ENCODE measurements at regions not wholly inside any gene's neighbourhood (a gene's known extent, or its start where the extent isn't known, plus 50 kb on each side); places are given as distances from the start of the nearest gene placed in this dataset.

GRCh38 chr2:234438305-234438977, 58.4 kb downstream of the ARL4C start:
- H3K36me3 ChIP-seq (ENCODE audit: insufficient read depth, insufficient read length, low read length), result no peaks in the 10 kb centered on the region
- no peak for DNase-seq (ENCODE audit: low read depth, low spot score)
- H3K9me3 ChIP-seq (ENCODE audit: insufficient read depth, low read length), result no peaks in the 10 kb centered on the region
- H3K4me1 ChIP-seq (ENCODE audit: insufficient read depth, insufficient read length), result peaks cover 3% of the 10 kb centered on the region
- no peak overlapping the region for H3K4me3 ChIP-seq (ENCODE audit: insufficient read length, low read depth)
- no peaks in the 10 kb centered on the region for H3K27me3 ChIP-seq (ENCODE audit: insufficient read depth, insufficient read length)
- no peak for TF ChIP-seq ZNF274 (IDR thresholded peaks at IDR 0.05; ENCODE audit: low read depth, low read length)
- no peak for TF ChIP-seq SUZ12 (IDR thresholded peaks at IDR 0.05; ENCODE audit: extremely low read depth, insufficient read depth, insufficient read length)
- TF ChIP-seq YY1 (IDR thresholded peaks at IDR 0.05; ENCODE audit: insufficient read depth, insufficient read length), result no peak
- no peak overlapping the region for H3K9ac ChIP-seq (ENCODE audit: insufficient read length, low read depth)

GRCh38 chr2:234437642-234438304, 59.1 kb downstream of the ARL4C start:
- Histone ChIP-seq H3K4me1 (ENCODE audit: insufficient read depth, insufficient read length) (peaks cover 3% of the 10 kb centered on the region), H3K9ac (ENCODE audit: insufficient read length, low read depth) (no peak overlapping the region)

GRCh38 chr2:234436482-234436837, 60.4 kb downstream of the ARL4C start:
- Histone ChIP-seq H3K36me3 (ENCODE audit: insufficient read depth, insufficient read length, low read length) (no peaks in the 10 kb centered on the region), H3K9me3 (ENCODE audit: insufficient read depth, low read length) (no peaks in the 10 kb centered on the region), H3K27me3 (ENCODE audit: insufficient read depth, insufficient read length) (no peaks in the 10 kb centered on the region), H3K9ac (ENCODE audit: insufficient read length, low read depth) (no peak overlapping the region), H3K4me3 (ENCODE audit: insufficient read length, low read depth) (no peak overlapping the region), H3K4me1 (ENCODE audit: insufficient read depth, insufficient read length) (peaks cover 3% of the 10 kb centered on the region)
- TF ChIP-seq YY1 (IDR thresholded peaks at IDR 0.05; ENCODE audit: insufficient read depth, insufficient read length) (no peak), SUZ12 (IDR thresholded peaks at IDR 0.05; ENCODE audit: extremely low read depth, insufficient read depth, insufficient read length) (no peak), ZNF274 (IDR thresholded peaks at IDR 0.05; ENCODE audit: low read depth, low read length) (no peak)
- no peak for DNase-seq (ENCODE audit: low read depth, low spot score)

More at GRCh38 chr2:234437642-234438304, 59.1 kb downstream of the ARL4C start:
- H3K36me3 ChIP-seq (ENCODE audit: insufficient read depth, insufficient read length, low read length), result no peaks in the 10 kb centered on the region
- no peaks in the 10 kb centered on the region for H3K27me3 ChIP-seq (ENCODE audit: insufficient read depth, insufficient read length)
- no peak for DNase-seq (ENCODE audit: low read depth, low spot score)
- H3K9me3 ChIP-seq (ENCODE audit: insufficient read depth, low read length), result no peaks in the 10 kb centered on the region
- H3K4me3 ChIP-seq (ENCODE audit: insufficient read length, low read depth), result no peak overlapping the region
- no peak for TF ChIP-seq SUZ12 (IDR thresholded peaks at IDR 0.05; ENCODE audit: extremely low read depth, insufficient read depth, insufficient read length)
- TF ChIP-seq ZNF274 (IDR thresholded peaks at IDR 0.05; ENCODE audit: low read depth, low read length), result no peak
- TF ChIP-seq YY1 (IDR thresholded peaks at IDR 0.05; ENCODE audit: insufficient read depth, insufficient read length), result no peak

- Histone ChIP-seq H3K36me3 (ENCODE audit: insufficient read depth, insufficient read length, low read length) (no peaks in the 10 kb centered on the region), H3K9ac (ENCODE audit: insufficient read length, low read depth) (no peak overlapping the region), H3K4me1 (ENCODE audit: insufficient read depth, insufficient read length) (peaks cover 3% of the 10 kb centered on the region), H3K9me3 (ENCODE audit: insufficient read depth, low read length) (no peaks in the 10 kb centered on the region), H3K27me3 (ENCODE audit: insufficient read depth, insufficient read length) (no peaks in the 10 kb centered on the region), H3K4me3 (ENCODE audit: insufficient read length, low read depth) (no peak overlapping the region)
- no peak for DNase-seq (ENCODE audit: low read depth, low spot score)
- TF ChIP-seq SUZ12 (IDR thresholded peaks at IDR 0.05; ENCODE audit: extremely low read depth, insufficient read depth, insufficient read length), result no peak
- TF ChIP-seq YY1 (IDR thresholded peaks at IDR 0.05; ENCODE audit: insufficient read depth, insufficient read length), result no peak
- no peak for TF ChIP-seq ZNF274 (IDR thresholded peaks at IDR 0.05; ENCODE audit: low read depth, low read length)
Observed at GRCh38 chr2:234435836-234436481, 60.9 kb downstream of the ARL4C start.

DNA sequence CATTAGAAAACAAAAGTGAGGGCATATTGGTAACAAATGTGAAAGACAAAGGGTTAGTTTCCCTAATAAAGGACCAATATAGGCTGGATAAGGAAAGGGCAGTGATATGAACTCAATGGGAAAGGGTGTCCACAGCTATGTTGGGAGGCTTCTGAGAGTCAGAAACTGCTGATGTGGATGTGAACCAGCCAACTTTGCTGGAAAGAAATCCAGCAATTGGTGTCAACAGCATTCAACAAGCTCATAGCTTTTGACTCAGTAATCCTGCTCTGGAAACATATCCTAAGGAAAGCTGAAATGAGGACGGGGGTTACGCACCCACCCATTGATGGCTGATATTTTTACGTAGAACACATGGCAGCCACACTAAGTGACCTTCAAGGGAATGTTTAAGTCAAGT, 63.7 kb downstream of the ARL4C start:
- no peak overlapping the region for H3K4me3 ChIP-seq (ENCODE audit: insufficient read length, low read depth)
- peaks cover 8% of the 10 kb centered on the region for H3K4me1 ChIP-seq (ENCODE audit: insufficient read depth, insufficient read length)

DNA sequence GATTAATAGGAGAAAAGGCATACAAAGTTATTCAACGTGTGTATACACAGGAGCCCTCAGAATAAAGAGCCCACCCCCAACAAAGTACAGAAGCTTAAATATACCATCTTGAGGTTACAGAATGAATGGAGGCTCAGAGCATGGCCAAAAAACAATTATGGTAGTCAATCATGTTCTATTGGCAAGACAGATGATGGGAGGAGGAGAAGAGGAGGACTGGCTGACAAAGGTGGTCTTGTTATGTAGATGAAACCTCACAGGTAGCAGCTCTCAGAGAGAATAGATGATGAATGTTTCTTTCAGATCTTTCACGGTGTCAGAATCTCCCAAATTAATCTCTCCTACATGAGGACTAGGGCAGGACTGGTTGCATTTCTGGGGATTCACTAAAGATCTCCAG, 66.0 kb downstream of the ARL4C start:
- Histone ChIP-seq H3K4me3 (ENCODE audit: insufficient read length, low read depth) (no peak overlapping the region), H3K27me3 (ENCODE audit: insufficient read depth, insufficient read length) (peaks cover under 1% of the 10 kb centered on the region), H3K9ac (ENCODE audit: insufficient read length, low read depth) (no peak overlapping the region), H3K4me1 (ENCODE audit: insufficient read depth, insufficient read length) (peaks cover 10% of the 10 kb centered on the region), H3K9me3 (ENCODE audit: insufficient read depth, low read length) (no peaks in the 10 kb centered on the region), H3K36me3 (ENCODE audit: insufficient read depth, insufficient read length, low read length) (no peaks in the 10 kb centered on the region)
- no peak for TF ChIP-seq YY1 (IDR thresholded peaks at IDR 0.05; ENCODE audit: insufficient read depth, insufficient read length)
- TF ChIP-seq ZNF274 (IDR thresholded peaks at IDR 0.05; ENCODE audit: low read depth, low read length), result no peak
- no peak for TF ChIP-seq SUZ12 (IDR thresholded peaks at IDR 0.05; ENCODE audit: extremely low read depth, insufficient read depth, insufficient read length)
- DNase-seq (ENCODE audit: low read depth, low spot score), result no peak

More for the DNA sequence above, 63.7 kb downstream of the ARL4C start:
- Histone ChIP-seq H3K36me3 (ENCODE audit: insufficient read depth, insufficient read length, low read length) (no peaks in the 10 kb centered on the region), H3K9me3 (ENCODE audit: insufficient read depth, low read length) (no peaks in the 10 kb centered on the region), H3K27me3 (ENCODE audit: insufficient read depth, insufficient read length) (no peaks in the 10 kb centered on the region), H3K9ac (ENCODE audit: insufficient read length, low read depth) (no peak overlapping the region)
- TF ChIP-seq SUZ12 (IDR thresholded peaks at IDR 0.05; ENCODE audit: extremely low read depth, insufficient read depth, insufficient read length) (no peak), ZNF274 (IDR thresholded peaks at IDR 0.05; ENCODE audit: low read depth, low read length) (no peak), YY1 (IDR thresholded peaks at IDR 0.05; ENCODE audit: insufficient read depth, insufficient read length) (no peak)
- DNase-seq (ENCODE audit: low read depth, low spot score), result no peak

DNA sequence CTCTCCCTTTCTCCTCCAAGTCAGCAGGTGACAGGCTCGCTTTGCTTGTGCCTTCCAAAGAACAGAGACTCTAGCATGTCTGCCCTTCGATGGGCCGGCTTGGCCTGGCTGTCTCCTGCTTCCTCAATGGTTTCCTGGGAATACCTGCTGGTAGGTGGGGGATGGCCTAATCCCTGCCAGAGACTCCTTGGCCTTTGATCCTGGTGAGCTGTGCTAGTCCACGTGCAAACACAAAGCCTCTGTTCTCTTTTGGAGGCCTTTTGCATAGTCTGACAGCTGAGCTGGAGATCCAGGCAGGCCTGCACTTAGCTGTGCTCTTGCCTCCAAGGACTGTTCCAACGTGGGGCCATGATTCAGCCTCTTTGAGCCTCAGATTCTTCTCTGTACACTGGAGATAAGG, 67.6 kb downstream of the ARL4C start:
- TF ChIP-seq ZNF274 (IDR thresholded peaks at IDR 0.05; ENCODE audit: low read depth, low read length) (no peak), SUZ12 (IDR thresholded peaks at IDR 0.05; ENCODE audit: extremely low read depth, insufficient read depth, insufficient read length) (no peak), YY1 (IDR thresholded peaks at IDR 0.05; ENCODE audit: insufficient read depth, insufficient read length) (no peak)
- Histone ChIP-seq H3K9me3 (ENCODE audit: insufficient read depth, low read length) (no peaks in the 10 kb centered on the region; the same call in 1 of the 2 replicates), H3K27me3 (ENCODE audit: insufficient read depth, insufficient read length) (peaks cover 6% of the 10 kb centered on the region), H3K4me3 (ENCODE audit: insufficient read length, low read depth) (no peak overlapping the region), H3K9ac (ENCODE audit: insufficient read length, low read depth) (no peak overlapping the region), H3K4me1 (ENCODE audit: insufficient read depth, insufficient read length) (peaks cover 10% of the 10 kb centered on the region), H3K36me3 (ENCODE audit: insufficient read depth, insufficient read length, low read length) (no peaks in the 10 kb centered on the region)
- no peak for DNase-seq (ENCODE audit: low read depth, low spot score)

Measured in NT2/D1 (cell line).